PC-3 (cell line): ENCODE measurements at regions not wholly inside any gene's neighbourhood (a gene's known extent, or its start where the extent isn't known, plus 50 kb on each side); places are given as distances from the start of the nearest gene placed in this dataset.

Source experiments
- ATAC-seq: fragments of 200-7000 bp; cut with Tn5 transposase; 2 replicates; pipeline ENCODE4 v1.9.1; 2020; ENCODE audit warnings: mild to moderate bottlenecking, moderate library complexity
- BruUV-seq: library from RNA; stranded (reverse); fragments of 400-500 nt; replicated peaks from 2 replicates; lab custom pipeline; 2021; lab: Mats Ljungman, UMichigan
- CTCF ChIA-PET: fragments of 300-600 bp; sonication (Branson Sonifier 250); formaldehyde crosslinking; loops from one replicate; lab custom pipeline; 2022; ENCODE audit warnings: antibody characterized with exemption; lab: Charles Lee
- POLR2A ChIA-PET: fragments of 300-600 bp; sonication (Branson Sonifier 250); formaldehyde crosslinking; loops from one replicate; lab custom pipeline; 2022; ENCODE audit warnings: antibody characterized with exemption; ENCODE audit not compliant: unreplicated experiment; lab: Charles Lee
- DNase-seq: peaks from one replicate; pipeline ENCODE4 v3.0.0-alpha.2; 2015
- H2AFZ ChIP-seq: fragments of 300-600 bp; sonication (generic); 2 replicates; pipeline ENCODE4 v1.6.0; 2016; ENCODE audit warnings: antibody characterized with exemption, low read length
- H3F3A ChIP-seq: fragments of 300-600 bp; sonication (generic); one replicate; pipeline ENCODE4 v1.6.0; 2017; ENCODE audit warnings: antibody characterized with exemption, low read length, control low read depth, mild to moderate bottlenecking; ENCODE audit not compliant: unreplicated experiment
- H3K27ac ChIP-seq: fragments of 300-600 bp; sonication (generic); 2 replicates; pipeline ENCODE4 v1.5.1; 2016; ENCODE audit warnings: mild to moderate bottlenecking, low read length
- H3K27me3 ChIP-seq: fragments of 300-600 bp; sonication (generic); 2 replicates; pipeline ENCODE4 v1.6.1; 2016; ENCODE audit warnings: low read length, mixed read lengths
- H3K36me3 ChIP-seq: fragments of 300-600 bp; sonication (generic); 2 replicates; pipeline ENCODE4 v1.6.1; 2016; ENCODE audit warnings: low read depth, mixed run types, low read length, mixed read lengths
- H3K4me1 ChIP-seq: fragments of 300-600 bp; sonication (generic); 2 replicates; pipeline ENCODE4 v1.5.1; 2016; ENCODE audit warnings: low read length; ENCODE audit not compliant: insufficient read depth
- H3K4me2 ChIP-seq: fragments of 300-600 bp; sonication (generic); 2 replicates; pipeline ENCODE4 v1.6.0; 2016; ENCODE audit warnings: low read length
- H3K4me3 ChIP-seq: fragments of 300-600 bp; sonication (generic); 2 replicates; pipeline ENCODE4 v1.5.1; 2016; ENCODE audit warnings: mild to moderate bottlenecking, low read length, mixed read lengths
- H3K79me2 ChIP-seq: fragments of 300-600 bp; sonication (generic); 2 replicates; pipeline ENCODE4 v1.6.1; 2017; ENCODE audit warnings: low read length, mixed read lengths
- H3K9ac ChIP-seq: fragments of 300-600 bp; sonication (generic); 2 replicates; pipeline ENCODE4 v1.6.0; 2016; ENCODE audit warnings: mild to moderate bottlenecking, low read length
- H3K9me2 ChIP-seq: fragments of 300-600 bp; sonication (generic); replicated peaks from 2 replicates; pipeline ENCODE4 v1.6.1; 2016; ENCODE audit warnings: mixed run types, low read length, mixed read lengths
- H3K9me3 ChIP-seq: fragments of 300-600 bp; sonication (generic); 2 replicates; pipeline ENCODE4 v1.6.1; 2016; ENCODE audit warnings: low read length, mixed read lengths
- H4K20me1 ChIP-seq: fragments of 300-600 bp; sonication (generic); 2 replicates; pipeline ENCODE4 v1.6.1; 2016; ENCODE audit warnings: low read length, mixed read lengths
- EZH2 ChIP-seq: fragments of 300-600 bp; sonication (generic); IDR thresholded peaks from one replicate; pipeline ENCODE4 v1.6.1; 2017; ENCODE audit warnings: antibody characterized with exemption, mild to moderate bottlenecking, low read length; ENCODE audit not compliant: unreplicated experiment
- EZH2phosphoT487 ChIP-seq: fragments of 300-600 bp; sonication (generic); IDR thresholded peaks from 2 replicates; pipeline ENCODE4 v1.6.1; 2018; ENCODE audit warnings: mild to moderate bottlenecking, antibody characterized with exemption, low read length, borderline replicate concordance
- intact Hi-C: fragments of 100-400 bp; cut with micrococcal nuclease; formaldehyde crosslinking; loops from 2 replicates; pipeline ENCODE4 v1.9.0; 2023
- TF ChIP-seq, protein P1 (sequence below): fragments of 300-600 bp; sonication (generic); conservative IDR thresholded peaks from 2 replicates; pipeline ENCODE4 v1.5.1; 2017; ENCODE audit warnings: antibody characterized with exemption, low read depth, mild to moderate bottlenecking, low read length

DNA sequence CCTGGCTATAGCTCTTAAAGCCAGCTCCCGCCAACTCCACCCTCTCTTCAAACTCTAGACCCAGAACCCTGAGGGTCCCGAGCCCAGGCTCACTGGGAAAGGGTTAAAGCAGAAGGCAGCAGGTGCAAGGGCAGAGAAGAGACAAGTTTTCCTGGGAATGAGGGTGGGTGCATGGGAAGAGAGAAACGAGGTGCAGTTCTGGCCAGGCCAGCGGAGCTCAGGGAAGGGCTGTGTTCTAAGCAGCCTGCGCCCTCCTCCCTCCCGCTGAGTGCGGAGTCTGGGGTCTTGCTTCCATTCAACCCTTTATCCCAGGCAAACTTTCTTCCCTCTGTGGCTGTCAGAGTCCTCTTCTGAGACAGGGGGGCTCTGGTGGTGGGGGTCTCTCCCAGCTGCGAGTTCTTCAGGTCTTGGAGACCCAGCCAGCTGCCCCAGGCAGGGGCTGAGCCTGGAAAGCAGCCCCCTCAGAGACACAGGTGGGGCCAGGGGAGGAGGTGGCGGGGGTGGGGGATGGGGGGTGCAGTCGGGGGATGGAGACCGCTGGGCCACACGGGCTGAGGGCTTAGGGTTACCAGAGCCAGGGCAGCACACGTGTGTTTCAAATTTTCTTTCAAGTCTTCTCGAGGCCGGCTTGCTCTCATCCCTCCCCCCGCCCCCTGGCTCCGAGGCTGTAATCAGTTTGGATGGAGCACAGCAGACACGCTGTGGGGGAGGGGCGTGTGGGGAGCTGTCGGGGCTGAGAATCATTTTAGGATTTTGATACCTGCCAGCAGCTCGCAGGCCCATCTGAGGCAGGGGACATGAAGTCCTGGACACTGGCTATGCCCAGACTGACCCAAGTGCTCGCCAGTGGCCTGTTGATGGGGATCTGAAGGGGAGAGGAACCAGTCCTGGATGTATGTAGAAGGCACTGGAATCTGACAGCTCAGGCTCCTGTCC is 169.6 kb upstream of the SMIM23 start:
- Histone ChIP-seq H3K9ac (no peak overlapping the region), H3K9me3 (no peaks in the 10 kb centered on the region), H3K79me2 (no peaks in the 10 kb centered on the region), H3K4me1 (no peaks in the 10 kb centered on the region), H3K27ac (no peak overlapping the region), H3F3A (no peaks in the 10 kb centered on the region), H3K27me3 (peaks cover 48% of the 10 kb centered on the region), H3K9me2 (no peaks in the 10 kb centered on the region), H4K20me1 (no peaks in the 10 kb centered on the region), H3K36me3 (no peaks in the 10 kb centered on the region), H3K4me2 (no peak overlapping the region), H2AFZ (no peak overlapping the region; the same call in 1 of the 2 replicates), H3K4me3 (no peak overlapping the region)
- TF ChIP-seq EZH2 = no peak
- TF ChIP-seq, protein P1, sequence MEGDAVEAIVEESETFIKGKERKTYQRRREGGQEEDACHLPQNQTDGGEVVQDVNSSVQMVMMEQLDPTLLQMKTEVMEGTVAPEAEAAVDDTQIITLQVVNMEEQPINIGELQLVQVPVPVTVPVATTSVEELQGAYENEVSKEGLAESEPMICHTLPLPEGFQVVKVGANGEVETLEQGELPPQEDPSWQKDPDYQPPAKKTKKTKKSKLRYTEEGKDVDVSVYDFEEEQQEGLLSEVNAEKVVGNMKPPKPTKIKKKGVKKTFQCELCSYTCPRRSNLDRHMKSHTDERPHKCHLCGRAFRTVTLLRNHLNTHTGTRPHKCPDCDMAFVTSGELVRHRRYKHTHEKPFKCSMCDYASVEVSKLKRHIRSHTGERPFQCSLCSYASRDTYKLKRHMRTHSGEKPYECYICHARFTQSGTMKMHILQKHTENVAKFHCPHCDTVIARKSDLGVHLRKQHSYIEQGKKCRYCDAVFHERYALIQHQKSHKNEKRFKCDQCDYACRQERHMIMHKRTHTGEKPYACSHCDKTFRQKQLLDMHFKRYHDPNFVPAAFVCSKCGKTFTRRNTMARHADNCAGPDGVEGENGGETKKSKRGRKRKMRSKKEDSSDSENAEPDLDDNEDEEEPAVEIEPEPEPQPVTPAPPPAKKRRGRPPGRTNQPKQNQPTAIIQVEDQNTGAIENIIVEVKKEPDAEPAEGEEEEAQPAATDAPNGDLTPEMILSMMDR = no peak
- TF ChIP-seq EZH2phosphoT487 = no peak
- CTCF ChIA-PET = interaction anchor here (0.7 kb wide), 1 partner anchor 14 kb away, joined by 3 read pairs; no protein-coding TSS in a partner anchor
- POLR2A ChIA-PET = no interaction called here
- no peak for ATAC-seq
- intact Hi-C loops = loop anchor here (10.0 kb wide), 1 partner anchor 131 kb away; no protein-coding TSS in a partner anchor
- DNase-seq = no peak
- no TSS peak for BruUV-seq

DNA sequence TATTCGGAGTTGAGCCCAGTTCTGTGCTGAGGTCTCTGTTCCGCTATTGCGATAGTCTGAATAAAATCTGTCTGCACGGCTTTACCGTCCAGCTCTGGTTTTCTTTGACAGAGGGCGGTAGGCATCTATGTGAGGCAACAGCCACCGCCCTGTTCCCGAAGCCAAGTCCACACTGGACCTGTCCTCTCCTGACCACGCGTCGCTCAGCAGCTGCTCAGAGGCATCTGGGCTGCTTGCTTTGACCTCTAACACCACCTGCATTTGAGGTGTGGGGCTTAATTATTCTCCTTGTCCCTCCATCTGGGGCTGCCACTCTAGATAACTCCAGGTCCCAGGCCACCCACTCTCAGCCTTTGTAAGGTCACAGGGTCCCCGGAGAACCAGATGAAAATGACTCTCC is 168.4 kb upstream of the SMIM23 start:
- Histone ChIP-seq H3K4me2 (no peak overlapping the region), H3K4me1 (no peaks in the 10 kb centered on the region), H3K27me3 (peaks cover 36% of the 10 kb centered on the region), H3K9me3 (no peaks in the 10 kb centered on the region), H3K4me3 (no peak overlapping the region), H3K36me3 (no peaks in the 10 kb centered on the region), H4K20me1 (no peaks in the 10 kb centered on the region), H3K79me2 (no peaks in the 10 kb centered on the region), H2AFZ (no peak overlapping the region), H3K27ac (no peak overlapping the region), H3K9ac (no peak overlapping the region), H3F3A (no peaks in the 10 kb centered on the region), H3K9me2 (no peaks in the 10 kb centered on the region)
- DNase-seq (no peak), ATAC-seq (no peak)
- intact Hi-C loops = loop anchor here (10.0 kb wide), 1 partner anchor 132 kb away; no protein-coding TSS in a partner anchor
- ChIA-PET POLR2A (no interaction called here), CTCF (no interaction called here)
- BruUV-seq = no TSS peak
- TF ChIP-seq, protein P1 = no peak
- TF ChIP-seq EZH2 (no peak), EZH2phosphoT487 (no peak)
